ENCODE measurements at regions not wholly inside any gene's neighbourhood (a gene's known extent, or its start where the extent isn't known, plus 50 kb on each side); places are given as distances from the start of the nearest gene placed in this dataset.

GRCh38 chr2:49371128-49371701 lies 216.9 kb upstream of the FSHR start:
- H3K27ac Mint-ChIP-seq (ENCODE audit: unreplicated experiment), result no peak overlapping the region
- no peak overlapping the region for H3K4me3 Mint-ChIP-seq (ENCODE audit: unreplicated experiment)
- no peaks in the 10 kb centered on the region for H3K27me3 Mint-ChIP-seq (ENCODE audit: unreplicated experiment)
- H3K36me3 Mint-ChIP-seq (ENCODE audit: unreplicated experiment), result no peaks in the 10 kb centered on the region
- peaks cover 2% of the 10 kb centered on the region for H3K4me1 Mint-ChIP-seq (ENCODE audit: low read depth, unreplicated experiment)
- DNase-seq, result no peak
- no peaks in the 10 kb centered on the region for H3K9me3 Mint-ChIP-seq (ENCODE audit: unreplicated experiment)
- TF ChIP-seq CTCF (IDR thresholded peaks at IDR 0.05; ENCODE audit: partially characterized antibody, unreplicated experiment), result no peak

- TF ChIP-seq CTCF (IDR thresholded peaks at IDR 0.05; ENCODE audit: partially characterized antibody, unreplicated experiment), result no peak
- no peak for DNase-seq
- H3K9me3 Mint-ChIP-seq (ENCODE audit: unreplicated experiment), result no peaks in the 10 kb centered on the region
Measured at GRCh38 chr2:49369650-49370049, 215.3 kb upstream of the FSHR start.

GRCh38 chr2:49369101-49369500 lies 214.8 kb upstream of the FSHR start:
- H3K9me3 Mint-ChIP-seq (ENCODE audit: unreplicated experiment), result no peaks in the 10 kb centered on the region
- no peaks in the 10 kb centered on the region for H3K36me3 Mint-ChIP-seq (ENCODE audit: unreplicated experiment)
- H3K4me1 Mint-ChIP-seq (ENCODE audit: low read depth, unreplicated experiment), result peaks cover 2% of the 10 kb centered on the region
- H3K4me3 Mint-ChIP-seq (ENCODE audit: unreplicated experiment), result no peak overlapping the region
- no peak for TF ChIP-seq CTCF (IDR thresholded peaks at IDR 0.05; ENCODE audit: partially characterized antibody, unreplicated experiment)
- no peak overlapping the region for H3K27ac Mint-ChIP-seq (ENCODE audit: unreplicated experiment)
- no peak for DNase-seq
- H3K27me3 Mint-ChIP-seq (ENCODE audit: unreplicated experiment), result no peaks in the 10 kb centered on the region

More at GRCh38 chr2:49369650-49370049, 215.3 kb upstream of the FSHR start:
- peaks cover 2% of the 10 kb centered on the region for H3K4me1 Mint-ChIP-seq (ENCODE audit: low read depth, unreplicated experiment)
- no peaks in the 10 kb centered on the region for H3K27me3 Mint-ChIP-seq (ENCODE audit: unreplicated experiment)
- H3K27ac Mint-ChIP-seq (ENCODE audit: unreplicated experiment), result no peak overlapping the region
- H3K36me3 Mint-ChIP-seq (ENCODE audit: unreplicated experiment), result no peaks in the 10 kb centered on the region
- H3K4me3 Mint-ChIP-seq (ENCODE audit: unreplicated experiment), result no peak overlapping the region

GRCh38 chr2:49367003-49367402 lies 212.7 kb upstream of the FSHR start:
- peaks cover 2% of the 10 kb centered on the region for H3K4me1 Mint-ChIP-seq (ENCODE audit: low read depth, unreplicated experiment)
- TF ChIP-seq CTCF (IDR thresholded peaks at IDR 0.05; ENCODE audit: partially characterized antibody, unreplicated experiment), result no peak
- H3K9me3 Mint-ChIP-seq (ENCODE audit: unreplicated experiment), result no peaks in the 10 kb centered on the region
- H3K27ac Mint-ChIP-seq (ENCODE audit: unreplicated experiment), result no peak overlapping the region
- no peak for DNase-seq
- H3K4me3 Mint-ChIP-seq (ENCODE audit: unreplicated experiment), result no peak overlapping the region
- no peaks in the 10 kb centered on the region for H3K36me3 Mint-ChIP-seq (ENCODE audit: unreplicated experiment)
- H3K27me3 Mint-ChIP-seq (ENCODE audit: unreplicated experiment), result no peaks in the 10 kb centered on the region

GRCh38 chr2:49360407-49360767 lies 206.1 kb upstream of the FSHR start:
- no peaks in the 10 kb centered on the region for H3K27me3 Mint-ChIP-seq (ENCODE audit: unreplicated experiment)
- no peaks in the 10 kb centered on the region for H3K36me3 Mint-ChIP-seq (ENCODE audit: unreplicated experiment)
- no peak overlapping the region for H3K4me3 Mint-ChIP-seq (ENCODE audit: unreplicated experiment)
- no peaks in the 10 kb centered on the region for H3K9me3 Mint-ChIP-seq (ENCODE audit: unreplicated experiment)
- DNase-seq, result no peak
- H3K4me1 Mint-ChIP-seq (ENCODE audit: low read depth, unreplicated experiment), result peaks cover 8% of the 10 kb centered on the region
- no peak overlapping the region for H3K27ac Mint-ChIP-seq (ENCODE audit: unreplicated experiment)
- no peak for TF ChIP-seq CTCF (IDR thresholded peaks at IDR 0.05; ENCODE audit: partially characterized antibody, unreplicated experiment)

All from glutamatergic neuron (in vitro differentiated cells).